ENCODE measurements at regions not wholly inside any gene's neighbourhood (a gene's known extent, or its start where the extent isn't known, plus 50 kb on each side); places are given as distances from the start of the nearest gene placed in this dataset.

DNA sequence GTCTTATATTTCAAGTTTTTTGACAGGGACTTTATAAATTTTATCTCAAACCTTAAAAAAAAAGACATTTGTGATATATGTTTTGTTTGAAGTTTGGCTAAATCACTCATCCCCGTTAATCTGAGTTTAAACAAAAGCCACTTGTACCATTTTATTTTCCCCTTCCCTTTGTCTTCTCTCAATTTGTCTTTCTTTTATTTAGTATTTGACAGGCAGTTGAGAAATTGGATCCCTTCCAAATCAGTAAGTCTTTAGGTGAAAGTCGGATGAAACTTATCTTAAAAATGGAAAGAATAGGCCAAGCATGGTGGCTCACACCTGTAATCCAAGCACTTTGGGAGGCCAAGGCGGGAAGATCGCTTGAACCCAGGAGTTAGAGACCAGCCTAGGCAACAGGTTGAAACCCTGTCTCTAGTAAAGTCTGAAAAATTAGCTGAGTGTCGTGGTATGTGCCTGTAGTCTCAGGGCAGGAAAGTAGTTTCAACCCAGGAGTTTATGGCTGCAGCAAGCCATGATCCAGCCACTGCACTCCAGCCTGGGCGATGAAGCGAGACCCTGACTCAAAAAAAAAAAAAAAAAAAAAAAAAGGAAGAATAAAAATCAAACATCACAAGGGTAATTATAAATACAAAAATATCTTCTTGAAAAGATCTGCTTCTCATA, 394.6 kb upstream of the TPM1 start:
- TF ChIP-seq GABPA (IDR thresholded peaks at IDR 0.05; ENCODE audit: low read depth) (no peak), POLR2AphosphoS5 (IDR thresholded peaks at IDR 0.05; ENCODE audit: low read depth) (no peak)
- TF ChIP-seq, protein P1, sequence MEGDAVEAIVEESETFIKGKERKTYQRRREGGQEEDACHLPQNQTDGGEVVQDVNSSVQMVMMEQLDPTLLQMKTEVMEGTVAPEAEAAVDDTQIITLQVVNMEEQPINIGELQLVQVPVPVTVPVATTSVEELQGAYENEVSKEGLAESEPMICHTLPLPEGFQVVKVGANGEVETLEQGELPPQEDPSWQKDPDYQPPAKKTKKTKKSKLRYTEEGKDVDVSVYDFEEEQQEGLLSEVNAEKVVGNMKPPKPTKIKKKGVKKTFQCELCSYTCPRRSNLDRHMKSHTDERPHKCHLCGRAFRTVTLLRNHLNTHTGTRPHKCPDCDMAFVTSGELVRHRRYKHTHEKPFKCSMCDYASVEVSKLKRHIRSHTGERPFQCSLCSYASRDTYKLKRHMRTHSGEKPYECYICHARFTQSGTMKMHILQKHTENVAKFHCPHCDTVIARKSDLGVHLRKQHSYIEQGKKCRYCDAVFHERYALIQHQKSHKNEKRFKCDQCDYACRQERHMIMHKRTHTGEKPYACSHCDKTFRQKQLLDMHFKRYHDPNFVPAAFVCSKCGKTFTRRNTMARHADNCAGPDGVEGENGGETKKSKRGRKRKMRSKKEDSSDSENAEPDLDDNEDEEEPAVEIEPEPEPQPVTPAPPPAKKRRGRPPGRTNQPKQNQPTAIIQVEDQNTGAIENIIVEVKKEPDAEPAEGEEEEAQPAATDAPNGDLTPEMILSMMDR (IDR thresholded peaks at IDR 0.05; ENCODE audit: insufficient read depth, low read length): no peak
- TF ChIP-seq, protein P2, sequence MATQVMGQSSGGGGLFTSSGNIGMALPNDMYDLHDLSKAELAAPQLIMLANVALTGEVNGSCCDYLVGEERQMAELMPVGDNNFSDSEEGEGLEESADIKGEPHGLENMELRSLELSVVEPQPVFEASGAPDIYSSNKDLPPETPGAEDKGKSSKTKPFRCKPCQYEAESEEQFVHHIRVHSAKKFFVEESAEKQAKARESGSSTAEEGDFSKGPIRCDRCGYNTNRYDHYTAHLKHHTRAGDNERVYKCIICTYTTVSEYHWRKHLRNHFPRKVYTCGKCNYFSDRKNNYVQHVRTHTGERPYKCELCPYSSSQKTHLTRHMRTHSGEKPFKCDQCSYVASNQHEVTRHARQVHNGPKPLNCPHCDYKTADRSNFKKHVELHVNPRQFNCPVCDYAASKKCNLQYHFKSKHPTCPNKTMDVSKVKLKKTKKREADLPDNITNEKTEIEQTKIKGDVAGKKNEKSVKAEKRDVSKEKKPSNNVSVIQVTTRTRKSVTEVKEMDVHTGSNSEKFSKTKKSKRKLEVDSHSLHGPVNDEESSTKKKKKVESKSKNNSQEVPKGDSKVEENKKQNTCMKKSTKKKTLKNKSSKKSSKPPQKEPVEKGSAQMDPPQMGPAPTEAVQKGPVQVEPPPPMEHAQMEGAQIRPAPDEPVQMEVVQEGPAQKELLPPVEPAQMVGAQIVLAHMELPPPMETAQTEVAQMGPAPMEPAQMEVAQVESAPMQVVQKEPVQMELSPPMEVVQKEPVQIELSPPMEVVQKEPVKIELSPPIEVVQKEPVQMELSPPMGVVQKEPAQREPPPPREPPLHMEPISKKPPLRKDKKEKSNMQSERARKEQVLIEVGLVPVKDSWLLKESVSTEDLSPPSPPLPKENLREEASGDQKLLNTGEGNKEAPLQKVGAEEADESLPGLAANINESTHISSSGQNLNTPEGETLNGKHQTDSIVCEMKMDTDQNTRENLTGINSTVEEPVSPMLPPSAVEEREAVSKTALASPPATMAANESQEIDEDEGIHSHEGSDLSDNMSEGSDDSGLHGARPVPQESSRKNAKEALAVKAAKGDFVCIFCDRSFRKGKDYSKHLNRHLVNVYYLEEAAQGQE (IDR thresholded peaks at IDR 0.05; ENCODE audit: insufficient replicate concordance, low read depth): no peak
